Skin epidermis (tissue), 12 donors: ENCODE measurements at regions not wholly inside any gene's neighbourhood (a gene's known extent, or its start where the extent isn't known, plus 50 kb on each side); places are given as distances from the start of the nearest gene placed in this dataset.
A peak's percentile ranks its signal among the peaks of the same experiment; 100 is the strongest.
"Not testable (repeated sequence)": the region's sequence is repeated elsewhere in the genome, so short reads cannot be mapped to it uniquely, and the experiment has no call there.

Experiments used
- H3K27ac ChIP-seq, 21 experiments: fragments of 200-600 bp; sonication (generic) in 11 of 21; one replicate each; pipeline ENCODE4 v1.5.0; 2020; ENCODE audit warnings: mild to moderate bottlenecking in 3 of 21, inconsistent platforms in 2 of 21, moderate library complexity in 2 of 21
- H3K4me3 ChIP-seq, 7 experiments: fragments of 200-600 bp; sonication (generic) in 2 of 7; one replicate each; pipeline ENCODE4 v1.5.0; 2020; ENCODE audit warnings: inconsistent platforms in 2 of 7, mild to moderate bottlenecking in 2 of 7, moderate library complexity in 1 of 7

DNA sequence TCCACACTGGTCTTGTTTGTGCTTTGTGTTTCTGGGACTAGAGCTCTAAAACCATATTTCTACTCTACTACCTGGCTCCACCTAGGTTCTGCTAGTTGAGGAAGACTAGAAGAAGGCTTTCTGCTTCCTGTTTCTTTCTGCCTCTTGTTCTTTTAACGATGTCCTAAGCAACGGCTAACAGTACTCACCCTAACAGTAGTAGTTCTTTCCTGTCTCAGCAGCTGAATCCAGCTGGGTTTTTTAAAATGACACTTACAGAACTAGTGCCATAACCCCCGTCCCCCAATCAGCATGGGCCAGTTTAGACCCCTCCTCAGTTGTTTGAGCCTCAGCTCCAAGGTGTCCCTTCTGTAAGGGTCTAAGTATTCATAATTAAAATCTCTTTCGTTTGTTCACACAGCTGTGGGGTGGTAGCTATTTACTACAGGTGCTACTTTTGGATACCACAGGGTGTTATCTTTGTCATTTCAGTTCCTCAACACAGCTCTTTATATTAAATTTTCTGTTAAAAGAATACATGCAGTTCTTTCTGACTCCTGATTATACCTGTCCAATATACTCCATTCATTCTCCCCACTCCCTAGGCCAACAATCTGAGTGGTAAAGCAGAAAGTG lies 790.2 kb downstream of the DHX35 start:
- H3K27ac ChIP-seq = no peak overlapping the region
- H3K4me3 ChIP-seq = no peak overlapping the region

DNA sequence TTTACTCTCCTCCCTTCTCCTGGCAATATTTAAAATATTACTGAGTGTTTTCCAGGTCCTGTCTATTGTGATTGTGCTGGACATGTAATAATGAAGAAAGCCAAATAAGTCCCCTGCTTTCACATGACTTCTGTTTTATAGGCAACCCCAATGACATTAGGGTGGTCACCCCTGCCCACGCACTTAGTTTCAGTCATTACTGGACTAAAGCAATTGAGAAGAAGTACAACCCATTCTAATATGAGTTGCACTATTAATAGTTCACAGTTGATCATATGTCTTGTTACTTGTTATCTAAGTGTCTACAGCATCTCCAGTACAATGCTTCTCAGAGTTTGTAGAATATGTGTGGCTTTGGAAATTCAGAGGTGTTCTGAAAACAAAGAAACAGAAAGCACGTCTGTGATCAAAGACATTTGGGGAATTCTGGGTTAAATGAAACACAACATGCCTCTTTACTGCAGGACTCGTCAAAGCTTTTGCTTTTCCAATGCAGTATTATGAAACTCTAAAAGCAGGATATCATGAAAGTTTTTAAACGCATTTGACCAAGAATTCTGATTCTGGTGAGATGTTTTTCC lies 789.5 kb downstream of the DHX35 start:
- no peak overlapping the region for H3K4me3 ChIP-seq
- H3K27ac ChIP-seq = no peak overlapping the region

DNA sequence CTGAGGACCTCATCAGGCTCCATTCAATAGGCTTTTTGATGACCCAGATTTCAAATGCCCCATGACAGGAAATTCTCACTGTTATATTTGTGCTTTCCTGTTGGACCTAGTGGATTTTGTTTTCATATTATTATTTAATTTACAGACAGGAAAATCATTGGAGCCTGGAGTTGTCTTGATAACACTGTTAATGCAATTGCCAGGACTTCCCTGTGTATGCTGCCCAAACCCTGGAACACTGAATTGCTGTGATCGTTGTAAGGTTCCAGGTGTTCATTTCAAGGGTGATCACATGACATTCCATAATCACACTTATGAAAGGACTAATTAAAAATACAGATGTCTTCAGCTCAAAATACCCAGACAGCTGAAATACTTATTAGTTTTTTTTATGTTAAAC lies 783.2 kb downstream of the DHX35 start:
- Histone ChIP-seq H3K27ac (no peak overlapping the region), H3K4me3 (no peak overlapping the region)

DNA sequence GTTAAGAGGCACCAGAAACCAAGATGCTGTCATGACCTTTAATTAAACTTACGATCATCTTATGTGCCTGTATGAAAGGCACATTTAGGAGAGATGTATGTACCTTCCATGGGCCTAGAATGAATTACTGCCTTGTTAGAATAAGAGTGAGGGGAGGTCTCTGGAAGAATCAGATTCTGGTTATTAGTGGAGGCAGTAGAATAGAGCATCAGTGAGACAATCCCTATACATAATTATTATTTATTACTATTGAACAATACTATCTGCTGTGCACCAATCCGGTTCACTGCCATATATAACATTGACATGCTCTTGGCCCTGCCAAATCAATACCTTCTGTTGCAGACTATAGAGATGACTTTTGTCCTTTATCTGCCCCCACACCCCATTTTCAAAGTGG lies 776.5 kb downstream of the DHX35 start:
- Histone ChIP-seq H3K4me3 (no peak overlapping the region), H3K27ac (no peak overlapping the region)

DNA sequence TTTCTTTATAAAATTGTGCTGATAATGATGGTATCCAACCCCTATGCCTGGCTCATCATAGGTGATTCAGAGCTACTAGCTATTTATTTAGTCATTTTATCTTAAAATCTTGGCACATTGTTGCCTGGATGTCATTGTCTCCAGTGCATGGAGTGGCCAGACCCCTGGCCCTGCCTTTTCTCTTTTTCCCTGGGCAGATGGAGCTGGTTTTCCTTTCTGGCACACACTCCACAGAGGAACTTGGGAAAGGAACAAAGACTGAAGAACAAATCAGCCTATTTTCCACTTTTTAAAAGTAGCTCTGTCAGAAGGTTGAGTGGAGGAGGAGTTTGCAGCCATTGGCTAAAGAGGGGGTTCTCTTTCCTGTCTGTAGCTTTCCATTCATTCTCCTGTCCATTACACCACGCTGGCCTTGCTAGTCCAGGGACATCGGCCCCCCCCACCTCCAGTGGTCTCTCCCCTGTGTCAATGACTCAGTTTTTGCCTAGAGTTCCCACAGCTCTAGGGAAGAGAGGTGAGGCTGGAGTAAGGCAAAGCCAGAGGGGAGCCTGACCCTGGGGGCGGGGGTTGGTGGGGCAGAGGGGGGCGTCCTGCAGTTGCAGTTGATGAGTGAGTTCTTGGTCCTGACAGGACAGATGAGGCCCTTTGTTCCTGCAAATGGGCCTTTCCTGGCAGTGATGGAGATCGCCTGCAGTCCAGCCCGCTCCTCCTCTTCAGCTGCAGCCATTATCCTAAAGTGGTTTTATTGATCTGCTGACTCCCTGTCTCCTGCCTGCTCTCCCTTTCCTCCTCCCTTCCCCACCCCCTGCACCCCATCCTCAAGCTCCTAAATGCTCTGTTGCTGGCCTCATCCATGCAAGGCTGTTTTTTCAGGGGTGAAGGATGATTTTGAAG lies 774.5 kb downstream of the DHX35 start:
- H3K4me3 ChIP-seq = no peak overlapping the region
- no peak overlapping the region for H3K27ac ChIP-seq

DNA sequence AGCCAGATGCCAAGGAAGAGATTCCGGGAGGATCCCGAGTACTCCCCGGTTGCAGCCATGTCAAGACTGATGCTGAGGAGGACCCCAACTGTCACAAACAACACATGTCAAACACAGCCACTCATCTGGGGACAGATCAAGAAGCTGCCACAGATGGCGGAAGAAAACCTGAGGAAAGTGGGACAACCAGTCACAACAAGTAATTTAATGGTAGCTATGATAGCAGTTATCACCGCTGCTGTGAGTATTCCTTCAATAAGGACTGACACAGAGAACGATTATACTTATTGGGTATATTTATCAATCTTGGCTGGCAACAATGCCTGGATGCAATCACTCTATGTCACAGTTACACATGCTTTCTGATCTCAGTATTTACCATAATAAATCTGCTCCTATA lies 763.4 kb downstream of the DHX35 start:
- not testable (repeated sequence) for H3K27ac ChIP-seq

DNA sequence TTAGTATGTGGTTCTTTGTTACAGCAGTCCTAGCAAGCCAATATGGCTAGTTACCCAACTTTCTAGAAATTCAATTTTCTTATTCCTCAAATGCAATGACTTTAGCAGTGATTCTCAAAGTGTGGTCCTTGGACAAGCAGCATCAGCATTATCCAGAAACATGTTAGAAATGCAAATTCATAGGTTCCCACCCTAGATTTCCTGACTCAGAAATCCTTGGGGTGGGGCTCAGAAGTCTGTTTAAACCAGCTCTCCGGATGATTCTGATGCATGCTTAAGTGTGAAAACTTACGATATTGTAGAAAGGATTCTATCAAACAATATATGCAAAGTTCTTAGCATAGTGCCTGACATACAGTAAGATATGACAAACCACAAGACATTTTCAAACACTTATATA lies 757.1 kb downstream of the DHX35 start:
- Histone ChIP-seq H3K4me3 (no peak overlapping the region), H3K27ac (no peak overlapping the region)

More for the DNA sequence above, 763.4 kb downstream of the DHX35 start:
- H3K4me3 ChIP-seq = not testable (repeated sequence)

DNA sequence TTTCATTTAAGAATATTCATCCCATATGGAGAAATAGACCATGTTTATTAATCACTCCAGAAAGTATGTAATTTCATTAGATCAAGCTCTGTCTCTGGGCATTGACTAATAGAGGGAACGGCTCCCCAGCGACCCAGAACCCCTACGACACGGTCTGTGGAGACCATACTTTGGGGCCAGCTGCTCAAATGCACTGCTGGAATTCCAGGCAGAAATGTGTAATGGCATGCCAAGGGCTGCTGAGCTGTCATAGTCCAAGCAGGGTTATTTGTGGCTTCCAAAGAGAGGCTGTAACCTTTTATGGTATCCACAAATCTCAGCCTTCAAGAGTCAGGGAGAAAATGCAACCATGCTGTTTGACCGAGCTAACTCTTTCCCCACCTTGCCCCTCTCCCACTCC lies 755.8 kb downstream of the DHX35 start:
- H3K4me3 ChIP-seq = no peak overlapping the region
- H3K27ac ChIP-seq = peak overlapping the region in 3 of 21 experiments; percentile 36 to 55 (median 55)

DNA sequence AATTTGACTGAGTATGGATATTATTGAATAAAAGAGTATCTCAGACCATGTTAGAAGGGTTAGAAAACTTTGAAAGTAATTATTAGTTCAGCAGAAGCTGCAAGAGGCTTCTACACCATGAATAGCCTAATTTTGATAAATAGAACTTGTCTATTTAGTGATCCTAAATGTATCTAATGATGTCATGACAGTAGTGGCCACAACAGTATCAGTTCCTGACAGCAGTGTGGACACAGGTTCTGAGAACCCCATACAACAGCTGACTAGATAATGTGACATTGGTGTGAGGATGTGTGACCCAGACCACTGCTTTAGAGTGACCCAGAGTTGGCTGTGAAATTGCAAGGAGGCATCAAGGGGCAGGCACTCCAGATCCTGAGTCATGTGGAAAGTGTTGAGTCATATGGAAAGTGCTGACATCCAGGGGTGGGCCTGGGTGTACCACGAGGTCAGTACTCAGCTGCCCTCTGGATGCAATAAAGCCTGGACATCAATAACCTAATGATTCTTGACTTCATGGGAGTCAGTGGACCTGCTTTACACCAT lies 754.7 kb downstream of the DHX35 start:
- Histone ChIP-seq H3K4me3 (no peak overlapping the region), H3K27ac (peak overlapping the region in 1 of 21 experiments; percentile 10)

DNA sequence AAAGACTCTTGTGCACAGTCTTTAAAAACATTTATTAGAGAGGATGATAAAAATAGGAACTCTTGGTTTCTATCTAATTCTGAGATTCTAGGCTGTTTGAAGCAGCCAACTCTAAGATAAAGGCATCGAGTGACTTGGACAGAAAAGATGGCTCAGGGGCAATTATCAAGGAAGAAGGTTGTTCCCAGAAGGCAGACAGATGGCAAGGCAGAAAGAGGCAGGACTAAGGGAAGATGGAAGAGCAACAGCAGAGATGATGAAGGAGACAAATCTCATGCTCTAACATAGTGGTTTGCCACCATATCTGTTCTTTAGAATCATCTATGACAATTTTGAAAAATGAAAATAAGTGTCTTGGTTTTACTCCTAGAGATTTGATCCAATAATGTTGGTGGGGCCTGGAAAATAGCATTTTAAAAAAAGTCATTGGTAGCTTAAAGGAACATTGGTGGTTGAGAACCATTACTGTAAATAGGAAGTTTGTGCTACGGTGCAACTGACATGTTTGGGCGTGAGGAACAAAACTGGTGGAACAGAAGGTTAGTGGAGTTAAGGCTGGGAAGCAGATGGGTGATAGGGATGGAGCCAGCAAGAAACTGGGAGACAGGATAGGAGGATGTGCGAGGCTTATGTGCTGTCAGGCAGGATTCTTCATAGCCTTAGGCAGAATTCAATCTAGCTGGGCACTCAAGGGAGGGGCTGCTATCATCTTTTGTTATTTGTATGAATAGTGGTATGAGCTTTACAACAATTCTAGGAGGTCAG lies 751.1 kb downstream of the DHX35 start:
- H3K27ac ChIP-seq = no peak overlapping the region

DNA sequence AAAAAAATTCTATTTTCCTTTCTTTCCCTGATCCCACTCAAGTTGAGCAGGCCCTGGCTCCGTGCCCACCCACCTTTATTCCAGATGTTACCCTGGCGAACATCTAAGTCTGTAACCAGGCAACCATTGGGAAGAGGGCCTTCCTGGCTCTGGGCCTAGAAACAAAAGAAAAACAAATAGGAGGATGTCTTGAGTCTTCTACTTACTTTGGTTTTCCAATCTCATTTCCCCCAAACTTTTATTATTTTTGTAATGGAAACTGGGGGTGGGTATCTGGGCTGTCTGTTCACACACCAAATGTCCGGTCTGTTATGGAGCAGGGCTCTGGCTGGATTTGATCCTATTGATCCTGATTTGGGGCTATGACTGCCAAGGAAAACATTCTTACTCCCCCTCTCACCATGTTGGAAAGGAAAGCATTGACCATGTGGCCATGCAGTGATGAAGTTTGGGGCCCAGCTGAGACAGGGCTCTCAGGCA lies 744.1 kb downstream of the DHX35 start:
- no peak overlapping the region for H3K4me3 ChIP-seq
- peak overlapping the region in 1 of 21 experiments; percentile 41 for H3K27ac ChIP-seq

More for the DNA sequence above, 751.1 kb downstream of the DHX35 start:
- no peak overlapping the region for H3K4me3 ChIP-seq

DNA sequence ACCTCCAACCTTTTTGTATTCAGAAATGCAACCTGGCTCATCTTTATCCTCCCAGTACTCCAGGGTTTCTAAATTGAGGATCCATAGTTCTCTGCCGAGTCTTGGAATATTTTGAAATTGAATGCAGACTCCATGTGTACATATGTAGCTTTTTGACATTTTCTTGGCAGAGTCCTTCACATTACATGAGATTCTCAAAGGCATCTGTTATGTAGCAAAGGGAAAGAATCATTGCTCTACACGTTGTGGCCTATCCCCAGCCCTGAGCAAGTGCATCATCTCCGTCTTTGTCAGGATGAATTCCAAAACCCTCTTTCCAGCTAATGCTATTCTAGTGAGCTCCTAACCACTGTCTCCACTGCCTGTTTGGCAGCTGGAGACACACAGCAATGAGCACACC lies 742.9 kb downstream of the DHX35 start:
- Histone ChIP-seq H3K27ac (peak overlapping the region in 1 of 21 experiments; percentile 69), H3K4me3 (no peak overlapping the region)

DNA sequence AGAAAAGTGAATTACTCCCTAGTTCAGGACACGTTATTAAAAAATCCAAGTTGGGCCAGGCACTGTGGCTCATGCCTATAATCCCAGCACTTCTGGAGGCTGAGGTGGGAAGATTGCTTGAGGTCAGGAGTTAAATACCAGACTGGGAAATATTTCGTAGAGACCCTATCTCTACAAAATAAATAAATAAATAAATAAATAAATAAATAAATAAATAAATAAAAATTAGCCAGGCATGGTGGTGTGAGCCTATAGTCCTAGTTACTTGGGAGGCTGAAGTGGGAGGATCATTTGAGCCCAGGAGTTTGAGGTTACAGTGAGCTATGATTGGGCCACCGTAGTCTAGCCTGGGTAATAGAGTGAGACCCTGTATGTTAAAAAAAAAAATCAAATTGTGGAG lies 741.2 kb downstream of the DHX35 start:
- H3K4me3 ChIP-seq, H3K27ac ChIP-seq: not testable (repeated sequence)

DNA sequence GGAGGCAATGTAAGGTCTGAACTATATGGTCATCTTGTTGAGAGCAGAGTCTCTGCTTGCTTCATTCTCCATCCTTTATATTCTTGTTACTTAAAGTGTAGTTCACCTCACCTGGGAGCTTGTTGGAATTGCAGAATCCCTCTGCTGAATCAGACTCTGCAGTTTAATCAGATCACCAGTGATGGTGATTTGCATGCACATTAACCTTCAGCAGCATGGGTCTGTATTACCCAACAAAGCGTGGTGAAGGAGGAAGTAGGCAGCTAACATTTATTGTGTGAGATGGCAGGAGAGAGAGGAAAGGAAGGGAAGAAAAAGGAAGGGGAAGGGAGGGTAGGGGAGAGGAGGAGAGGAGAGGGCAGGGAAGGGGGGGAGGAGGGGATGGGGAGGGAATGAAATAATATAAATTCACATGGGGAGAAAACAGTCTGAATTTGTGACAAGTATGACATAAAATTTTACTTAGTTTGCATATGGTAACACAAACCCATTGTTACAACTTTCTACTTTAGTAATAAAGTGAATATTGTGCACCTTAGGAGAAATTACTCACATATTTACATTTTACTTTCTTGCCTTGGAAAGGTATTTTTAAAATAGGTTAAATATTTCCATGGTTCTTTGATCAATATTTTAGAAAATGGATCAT lies 740.7 kb downstream of the DHX35 start:
- Histone ChIP-seq H3K27ac (no peak overlapping the region), H3K4me3 (no peak overlapping the region)

DNA sequence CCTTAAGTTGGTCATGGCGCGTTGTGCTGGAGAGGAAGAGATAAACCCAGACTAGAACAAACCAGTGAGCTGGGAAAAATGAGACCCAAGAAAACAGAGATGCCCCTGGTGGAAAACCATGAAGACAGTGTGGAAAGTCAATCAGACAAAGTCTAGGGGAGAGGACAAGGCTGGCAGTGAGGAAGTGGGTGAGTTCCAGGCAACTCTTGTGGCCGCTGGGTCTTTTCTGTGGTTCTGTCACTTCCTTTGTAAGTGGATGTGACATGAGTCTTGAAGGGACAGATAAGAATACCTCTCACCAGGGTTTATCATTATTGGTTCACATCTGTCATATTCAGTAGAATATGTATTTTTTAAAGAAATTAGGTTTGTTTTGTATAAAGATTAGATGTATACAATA lies 738.4 kb downstream of the DHX35 start:
- Histone ChIP-seq H3K27ac (no peak overlapping the region), H3K4me3 (no peak overlapping the region)

DNA sequence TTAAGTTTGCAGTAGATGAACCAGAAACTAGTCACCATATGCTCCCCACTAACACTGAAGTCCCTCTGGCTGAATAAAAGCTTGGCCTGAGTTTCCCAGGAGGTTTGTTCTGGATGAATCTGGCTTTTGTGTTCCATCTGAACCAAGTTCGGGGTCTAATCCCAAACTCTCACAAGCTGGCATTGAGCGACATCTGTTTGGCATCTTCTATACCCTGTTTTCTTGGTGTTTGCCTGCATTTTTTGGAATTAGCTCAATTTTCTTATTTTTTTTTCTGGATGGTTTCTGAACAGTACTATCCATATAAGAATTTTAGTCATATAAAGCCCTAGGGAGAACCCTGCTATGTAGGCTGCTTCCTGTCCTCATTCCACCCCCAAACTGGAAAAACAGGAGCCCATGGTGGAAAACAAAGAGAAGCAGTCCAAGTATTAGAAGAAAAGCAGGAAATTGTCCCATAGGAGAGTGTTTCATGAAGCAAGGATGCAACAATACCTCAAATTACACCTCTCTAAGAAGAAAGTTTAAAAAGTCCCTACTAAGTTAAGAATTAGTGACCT lies 737.1 kb downstream of the DHX35 start:
- no peak overlapping the region for H3K4me3 ChIP-seq
- peak overlapping the region in 7 of 21 experiments; percentile 22 to 56 (median 38) for H3K27ac ChIP-seq

DNA sequence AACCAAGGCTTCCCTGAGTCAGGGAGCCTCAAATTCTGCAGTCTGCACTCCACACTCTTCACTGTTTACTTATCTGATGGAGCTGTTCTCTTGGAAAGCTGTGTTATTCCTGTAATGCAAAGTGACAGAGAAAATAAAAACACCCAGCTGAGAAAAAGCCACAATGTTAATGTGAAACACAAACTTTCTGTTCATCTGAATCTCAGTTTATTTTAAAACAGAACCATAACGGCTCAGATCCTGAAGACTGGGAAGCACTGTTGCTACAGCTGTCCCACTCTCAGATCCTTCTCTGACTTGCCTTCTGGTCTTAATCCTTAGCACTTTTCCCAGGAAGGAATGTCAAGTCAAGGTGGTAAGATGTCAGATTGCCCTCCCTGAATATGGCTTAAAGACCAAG lies 736.6 kb downstream of the DHX35 start:
- peak overlapping the region in 7 of 21 experiments; percentile 22 to 56 (median 38) for H3K27ac ChIP-seq

DNA sequence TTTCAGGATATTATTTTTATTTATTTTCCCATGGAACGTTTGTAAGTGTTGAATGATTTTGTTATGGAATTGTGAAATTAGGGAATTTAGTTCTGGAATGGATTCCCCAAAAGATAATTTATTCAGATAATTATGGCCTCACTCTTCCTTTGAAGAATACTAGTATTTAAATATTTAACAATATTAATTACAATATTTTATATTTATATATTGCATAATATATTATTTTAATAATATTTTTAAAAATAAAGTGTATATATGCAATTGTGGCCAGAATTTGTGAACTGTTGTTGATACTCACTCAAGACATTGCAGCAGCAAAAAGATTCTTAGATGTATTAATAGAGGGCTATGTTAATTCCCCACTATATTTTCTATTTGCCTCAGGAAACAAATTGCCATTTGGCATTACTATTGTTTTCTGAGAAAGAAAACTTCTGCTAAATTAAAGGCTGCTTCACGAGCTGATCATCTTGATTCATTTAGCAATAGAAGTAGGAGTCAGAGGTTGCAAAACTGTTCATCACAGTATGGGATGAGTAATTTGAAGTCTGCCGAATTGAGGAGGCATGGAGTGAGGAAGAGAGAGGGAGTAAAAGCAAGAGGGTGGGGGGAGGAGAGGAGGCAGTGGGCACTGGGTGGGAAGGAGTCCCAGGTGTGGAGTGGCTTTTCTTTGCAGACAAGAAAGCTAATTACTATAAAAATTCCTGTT lies 729.2 kb downstream of the DHX35 start:
- Histone ChIP-seq H3K27ac (no peak overlapping the region), H3K4me3 (no peak overlapping the region)

More for the DNA sequence above, 736.6 kb downstream of the DHX35 start:
- H3K4me3 ChIP-seq = no peak overlapping the region
